Loucy (cell line): ENCODE measurements at regions not wholly inside any gene's neighbourhood (a gene's known extent, or its start where the extent isn't known, plus 50 kb on each side); places are given as distances from the start of the nearest gene placed in this dataset.

Experiments used
- H2AFZ ChIP-seq: fragments of 200-600 bp; sonication (generic); 2 replicates; pipeline ENCODE4 v1.6.0; 2016; ENCODE audit warnings: antibody characterized with exemption, mild to moderate bottlenecking, low read length, moderate library complexity
- H3F3A ChIP-seq: fragments of 200-600 bp; 2 replicates; pipeline ENCODE4 v1.6.0; 2016; ENCODE audit warnings: antibody characterized with exemption, low read depth, mild to moderate bottlenecking
- H3K27me3 ChIP-seq: fragments of 200-600 bp; sonication (generic); 2 replicates; pipeline ENCODE4 v1.6.1; 2014; ENCODE audit warnings: low read length, mild to moderate bottlenecking; ENCODE audit not compliant: insufficient read depth, poor library complexity, severe bottlenecking
- H3K36me3 ChIP-seq: fragments of 200-600 bp; sonication (generic); 2 replicates; pipeline ENCODE4 v1.6.1; 2016; ENCODE audit warnings: low read length; ENCODE audit not compliant: insufficient read depth
- H3K4me1 ChIP-seq: fragments of 200-600 bp; sonication (generic); 2 replicates; pipeline ENCODE4 v1.5.1; 2014; ENCODE audit warnings: low read length, mild to moderate bottlenecking; ENCODE audit not compliant: insufficient read depth, poor library complexity, severe bottlenecking
- H3K4me2 ChIP-seq: fragments of 200-600 bp; sonication (generic); 2 replicates; pipeline ENCODE4 v1.6.0; 2014; ENCODE audit warnings: antibody characterized with exemption, low read length, low read depth, mild to moderate bottlenecking; ENCODE audit not compliant: poor library complexity, severe bottlenecking
- H3K4me3 ChIP-seq: fragments of 200-600 bp; sonication (generic); 2 replicates; pipeline ENCODE4 v1.5.1; 2014; ENCODE audit warnings: low read length, mild to moderate bottlenecking, mixed read lengths; ENCODE audit not compliant: poor library complexity, severe bottlenecking
- H3K79me2 ChIP-seq: fragments of 200-600 bp; sonication (generic); 2 replicates; pipeline ENCODE4 v1.6.1; 2014; ENCODE audit warnings: low read length; ENCODE audit not compliant: insufficient read depth
- H3K9ac ChIP-seq: fragments of 200-600 bp; sonication (generic); 2 replicates; pipeline ENCODE4 v1.6.0; 2014; ENCODE audit warnings: mild to moderate bottlenecking, low read depth, low read length, moderate library complexity; ENCODE audit not compliant: poor library complexity, severe bottlenecking
- H3K9me2 ChIP-seq: fragments of 200-600 bp; sonication (generic); replicated peaks from 2 replicates; pipeline ENCODE4 v1.6.1; 2016; ENCODE audit warnings: low read depth, low read length, mixed read lengths
- H3K9me3 ChIP-seq: fragments of 200-600 bp; sonication (generic); 2 replicates; pipeline ENCODE4 v1.6.1; 2014; ENCODE audit warnings: mild to moderate bottlenecking, antibody characterized with exemption, low read length, low read depth; ENCODE audit not compliant: insufficient read depth
- H4K20me1 ChIP-seq: fragments of 200-600 bp; sonication (generic); 2 replicates; pipeline ENCODE4 v1.6.0; 2014; ENCODE audit warnings: antibody characterized with exemption, low read length, mild to moderate bottlenecking; ENCODE audit not compliant: insufficient read depth, poor library complexity, severe bottlenecking
- EZH2phosphoT487 ChIP-seq: fragments of 200-600 bp; IDR thresholded peaks from 2 replicates; pipeline ENCODE4 v1.6.1; 2018; ENCODE audit warnings: antibody characterized with exemption, mild to moderate bottlenecking, moderate library complexity, borderline replicate concordance
- TF ChIP-seq, protein P1 (sequence below): fragments of 200-600 bp; sonication (generic); conservative IDR thresholded peaks from 2 replicates; pipeline ENCODE4 v1.5.1; 2014; ENCODE audit warnings: mild to moderate bottlenecking, antibody characterized with exemption, low read length

DNA sequence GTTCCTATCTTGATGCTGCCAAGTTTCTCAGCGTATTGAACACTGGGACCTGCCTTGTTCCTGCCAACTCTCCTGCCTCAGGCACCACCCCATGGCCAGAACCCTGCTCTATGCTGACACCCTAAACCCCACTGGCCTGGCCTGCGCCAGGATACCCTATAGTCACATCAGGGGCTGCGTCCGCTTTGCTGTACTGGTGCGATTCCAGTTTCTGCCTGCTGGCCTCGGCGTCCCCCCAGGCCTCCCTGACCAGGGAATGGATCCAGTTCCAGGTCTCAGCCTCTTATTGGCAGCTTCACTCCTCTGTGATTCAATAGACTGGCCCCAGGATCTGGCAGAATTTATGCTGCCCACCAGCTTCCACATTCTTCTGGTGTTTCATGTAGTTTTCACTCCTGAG lies 55.0 kb downstream of the GPR6 start:
- TF ChIP-seq, protein P1, sequence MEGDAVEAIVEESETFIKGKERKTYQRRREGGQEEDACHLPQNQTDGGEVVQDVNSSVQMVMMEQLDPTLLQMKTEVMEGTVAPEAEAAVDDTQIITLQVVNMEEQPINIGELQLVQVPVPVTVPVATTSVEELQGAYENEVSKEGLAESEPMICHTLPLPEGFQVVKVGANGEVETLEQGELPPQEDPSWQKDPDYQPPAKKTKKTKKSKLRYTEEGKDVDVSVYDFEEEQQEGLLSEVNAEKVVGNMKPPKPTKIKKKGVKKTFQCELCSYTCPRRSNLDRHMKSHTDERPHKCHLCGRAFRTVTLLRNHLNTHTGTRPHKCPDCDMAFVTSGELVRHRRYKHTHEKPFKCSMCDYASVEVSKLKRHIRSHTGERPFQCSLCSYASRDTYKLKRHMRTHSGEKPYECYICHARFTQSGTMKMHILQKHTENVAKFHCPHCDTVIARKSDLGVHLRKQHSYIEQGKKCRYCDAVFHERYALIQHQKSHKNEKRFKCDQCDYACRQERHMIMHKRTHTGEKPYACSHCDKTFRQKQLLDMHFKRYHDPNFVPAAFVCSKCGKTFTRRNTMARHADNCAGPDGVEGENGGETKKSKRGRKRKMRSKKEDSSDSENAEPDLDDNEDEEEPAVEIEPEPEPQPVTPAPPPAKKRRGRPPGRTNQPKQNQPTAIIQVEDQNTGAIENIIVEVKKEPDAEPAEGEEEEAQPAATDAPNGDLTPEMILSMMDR = no peak
- no peak for TF ChIP-seq EZH2phosphoT487
- H3K9me2 ChIP-seq = no peaks in the 10 kb centered on the region
- no peaks in the 10 kb centered on the region for H3K27me3 ChIP-seq
- no peak overlapping the region for H3K4me2 ChIP-seq
- no peaks in the 10 kb centered on the region for H3F3A ChIP-seq
- no peaks in the 10 kb centered on the region for H3K9me3 ChIP-seq
- no peaks in the 10 kb centered on the region for H4K20me1 ChIP-seq
- peaks cover 7% of the 10 kb centered on the region for H3K4me1 ChIP-seq
- H3K9ac ChIP-seq = no peak overlapping the region
- H3K79me2 ChIP-seq = no peaks in the 10 kb centered on the region
- H2AFZ ChIP-seq = no peak overlapping the region
- H3K4me3 ChIP-seq = no peak overlapping the region
- no peaks in the 10 kb centered on the region for H3K36me3 ChIP-seq

DNA sequence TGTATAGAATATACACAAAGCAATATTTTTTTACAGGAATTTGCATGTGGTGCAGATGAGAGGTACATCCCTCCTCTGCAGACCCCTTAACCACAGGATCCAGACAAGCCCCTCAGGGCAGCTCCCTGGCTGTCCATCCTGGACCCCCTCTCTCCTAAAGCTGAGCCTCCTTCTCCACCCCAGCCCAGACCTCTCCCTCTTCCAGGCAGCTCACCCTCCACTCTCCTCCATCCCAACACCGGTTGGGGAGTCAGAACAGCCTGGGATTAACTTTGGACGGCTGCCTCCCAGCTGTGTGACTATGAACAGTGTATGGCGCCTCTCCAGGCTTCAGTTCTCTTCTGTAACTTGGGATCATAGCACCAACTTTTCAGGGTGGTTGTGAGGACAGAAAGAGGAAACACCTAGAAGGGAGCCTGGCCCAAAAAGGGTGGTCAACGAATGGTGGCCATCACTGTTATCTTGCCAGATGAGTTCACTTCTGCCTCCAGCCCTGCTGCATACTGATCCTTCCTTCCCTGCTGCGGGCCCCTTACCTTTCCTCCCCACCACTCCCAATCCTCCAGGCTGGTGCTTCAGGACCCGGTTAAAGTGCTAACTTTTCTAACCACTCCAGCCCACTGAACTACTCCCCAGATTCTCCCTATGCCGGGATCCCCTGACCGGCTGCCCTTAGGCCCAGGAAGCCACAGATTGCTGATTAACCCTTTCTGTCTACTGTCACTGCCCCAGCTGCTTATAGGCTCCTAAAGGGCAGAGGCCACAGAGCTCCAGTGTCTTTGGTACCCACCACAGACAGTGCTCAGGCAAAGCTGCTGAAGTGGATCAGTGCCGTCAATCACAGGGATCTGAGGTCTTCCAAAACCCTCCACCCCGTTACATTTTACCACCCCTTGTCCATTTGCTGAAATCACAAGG lies 55.9 kb downstream of the GPR6 start:
- H3K4me3 ChIP-seq = no peak overlapping the region
- H4K20me1 ChIP-seq = no peaks in the 10 kb centered on the region
- TF ChIP-seq, protein P1 = no peak
- no peak for TF ChIP-seq EZH2phosphoT487
- H3K4me1 ChIP-seq = peaks cover 16% of the 10 kb centered on the region
- no peaks in the 10 kb centered on the region for H3K27me3 ChIP-seq
- no peaks in the 10 kb centered on the region for H3K9me2 ChIP-seq
- H3F3A ChIP-seq = no peaks in the 10 kb centered on the region
- H3K36me3 ChIP-seq = no peaks in the 10 kb centered on the region
- no peaks in the 10 kb centered on the region for H3K79me2 ChIP-seq
- no peak overlapping the region for H3K9ac ChIP-seq
- H2AFZ ChIP-seq = no peak overlapping the region
- H3K4me2 ChIP-seq = no peak overlapping the region
- no peaks in the 10 kb centered on the region for H3K9me3 ChIP-seq

DNA sequence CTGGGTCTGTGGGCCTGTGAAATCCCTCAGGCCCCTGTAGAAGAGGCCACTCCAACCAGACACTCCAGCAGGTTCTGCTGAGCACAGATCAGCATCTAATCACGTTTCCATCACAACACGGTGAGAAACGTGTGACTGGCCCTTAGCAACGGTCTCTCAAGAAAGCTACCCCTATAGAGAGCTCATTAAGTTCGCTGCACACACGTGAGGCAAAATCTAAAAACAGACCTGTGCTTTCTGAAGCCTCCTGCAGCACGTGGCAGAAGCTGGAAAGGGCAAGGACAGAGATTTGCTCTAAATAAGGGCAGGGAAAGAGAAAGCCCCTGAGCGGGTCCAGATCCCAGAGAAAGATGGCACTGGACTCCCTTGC lies 56.5 kb downstream of the GPR6 start:
- Histone ChIP-seq H3K27me3 (no peaks in the 10 kb centered on the region), H3K79me2 (no peaks in the 10 kb centered on the region), H3K9me2 (no peaks in the 10 kb centered on the region), H3K9ac (no peak overlapping the region), H3K4me1 (peaks cover 19% of the 10 kb centered on the region), H3K9me3 (no peaks in the 10 kb centered on the region), H3K36me3 (no peaks in the 10 kb centered on the region), H3F3A (no peaks in the 10 kb centered on the region), H3K4me3 (no peak overlapping the region), H2AFZ (no peak overlapping the region), H3K4me2 (no peak overlapping the region), H4K20me1 (no peaks in the 10 kb centered on the region)
- TF ChIP-seq EZH2phosphoT487 = no peak
- TF ChIP-seq, protein P1 = no peak
